ENCODE measurements at regions not wholly inside any gene's neighbourhood (a gene's known extent, or its start where the extent isn't known, plus 50 kb on each side); places are given as distances from the start of the nearest gene placed in this dataset.

GRCh38 chr6:9138936-9139335 is 703.6 kb upstream of the SLC35B3 start:
- no peak for TF ChIP-seq GATA2 (IDR thresholded peaks at IDR 0.05; ENCODE audit: low read depth, low read length)
- no peak for TF ChIP-seq GATA3 (IDR thresholded peaks at IDR 0.05; ENCODE audit: low read depth, low read length)

All from SH-SY5Y (cell line).